ENCODE measurements at regions not wholly inside any gene's neighbourhood (a gene's known extent, or its start where the extent isn't known, plus 50 kb on each side); places are given as distances from the start of the nearest gene placed in this dataset.
A peak's percentile ranks its signal among the peaks of the same experiment; 100 is the strongest.

- DNase-seq, result no peak
- Histone ChIP-seq H3K36me3 (ENCODE audit: control insufficient read depth, insufficient read depth, low read length) (no peaks in the 10 kb centered on the region), H3K9me3 (ENCODE audit: control insufficient read depth, low read length) (no peaks in the 10 kb centered on the region), H3K27me3 (ENCODE audit: control insufficient read depth, insufficient read depth, low read length, poor library complexity, severe bottlenecking) (peaks cover 5% of the 10 kb centered on the region), H3K27ac (ENCODE audit: low read depth, low read length) (no peak overlapping the region), H3K9ac (ENCODE audit: extremely low read depth, low read length, poor library complexity, severe bottlenecking) (no peak overlapping the region), H3K4me1 (ENCODE audit: control insufficient read depth, insufficient read depth, low read length) (no peaks in the 10 kb centered on the region), H3K4me3 (ENCODE audit: low read length) (no peak overlapping the region)
- H3K27me3 Mint-ChIP-seq (ENCODE audit: insufficient read depth), result peaks cover 12% of the 10 kb centered on the region
- H3K9me3 Mint-ChIP-seq, result peaks cover 12% of the 10 kb centered on the region
- no peaks in the 10 kb centered on the region for H3K36me3 Mint-ChIP-seq (ENCODE audit: low read depth)
- no peaks in the 10 kb centered on the region for H3K4me1 Mint-ChIP-seq
- H3K27ac Mint-ChIP-seq, result no peak overlapping the region
- TF ChIP-seq CTCF (conservative IDR thresholded peaks at IDR 0.05), result no peak
- no peak overlapping the region for H3K4me3 Mint-ChIP-seq
- 89 to 100% methylated on average over 1 of the region's 1 CpG for WGBS, 2 experiments (ENCODE audit: insufficient coverage in 1 of 2, insufficient read length in 1 of 2)
Observed at GRCh38 chr5:148939676-148940075, 113.3 kb downstream of the ADRB2 start.

- Histone ChIP-seq H3K27ac (ENCODE audit: low read depth, low read length) (no peak overlapping the region), H3K4me3 (ENCODE audit: low read length) (peak overlapping the region; percentile 54), H3K27me3 (ENCODE audit: control insufficient read depth, insufficient read depth, low read length, poor library complexity, severe bottlenecking) (no peaks in the 10 kb centered on the region), H3K36me3 (ENCODE audit: control insufficient read depth, insufficient read depth, low read length) (no peaks in the 10 kb centered on the region), H3K4me1 (ENCODE audit: control insufficient read depth, insufficient read depth, low read length) (no peaks in the 10 kb centered on the region), H3K9ac (ENCODE audit: extremely low read depth, low read length, poor library complexity, severe bottlenecking) (no peak overlapping the region), H3K9me3 (ENCODE audit: control insufficient read depth, low read length) (no peaks in the 10 kb centered on the region)
- H3K36me3 Mint-ChIP-seq (ENCODE audit: low read depth), result no peaks in the 10 kb centered on the region
- peaks cover 14% of the 10 kb centered on the region for H3K27me3 Mint-ChIP-seq (ENCODE audit: insufficient read depth)
- 40 to 51% methylated on average over 1 of the region's 1 CpG for WGBS, 2 experiments (ENCODE audit: insufficient coverage in 1 of 2, insufficient read length in 1 of 2)
- H3K4me1 Mint-ChIP-seq, result no peaks in the 10 kb centered on the region
- no peak overlapping the region for H3K27ac Mint-ChIP-seq
- no peak for DNase-seq
- H3K9me3 Mint-ChIP-seq, result peaks cover 14% of the 10 kb centered on the region
- H3K4me3 Mint-ChIP-seq, result no peak overlapping the region
- TF ChIP-seq CTCF (conservative IDR thresholded peaks at IDR 0.05), result no peak
Observed at GRCh38 chr5:148941810-148942209, 115.4 kb downstream of the ADRB2 start.

GRCh38 chr5:148949841-148950470, 112.9 kb downstream of the SH3TC2 start:
- Histone ChIP-seq H3K27ac (ENCODE audit: low read depth, low read length) (no peak overlapping the region), H3K9ac (ENCODE audit: extremely low read depth, low read length, poor library complexity, severe bottlenecking) (no peak overlapping the region), H3K4me3 (ENCODE audit: low read length) (peak overlapping the region; percentile 36), H3K4me1 (ENCODE audit: control insufficient read depth, insufficient read depth, low read length) (peaks cover 14% of the 10 kb centered on the region), H3K9me3 (ENCODE audit: control insufficient read depth, low read length) (no peaks in the 10 kb centered on the region), H3K36me3 (ENCODE audit: control insufficient read depth, insufficient read depth, low read length) (no peaks in the 10 kb centered on the region), H3K27me3 (ENCODE audit: control insufficient read depth, insufficient read depth, low read length, poor library complexity, severe bottlenecking) (peaks cover 9% of the 10 kb centered on the region)
- DNase-seq, result peak; percentile 62
- Mint-ChIP-seq H3K36me3 (ENCODE audit: low read depth) (no peaks in the 10 kb centered on the region), H3K4me1 (peaks cover 33% of the 10 kb centered on the region), H3K4me3 (no peak overlapping the region), H3K27me3 (ENCODE audit: insufficient read depth) (peaks cover 26% of the 10 kb centered on the region), H3K9me3 (no peaks in the 10 kb centered on the region), H3K27ac (peak overlapping the region; percentile 64)
- TF ChIP-seq CTCF (conservative IDR thresholded peaks at IDR 0.05), result no peak
- 33 to 50% methylated on average over 2 to 4 of the region's 4 CpGs for WGBS, 2 experiments (ENCODE audit: insufficient coverage in 1 of 2, insufficient read length in 1 of 2)
